ENCODE measurements at regions not wholly inside any gene's neighbourhood (a gene's known extent, or its start where the extent isn't known, plus 50 kb on each side); places are given as distances from the start of the nearest gene placed in this dataset.

GRCh38 chr15:31442226-31442625 is 115.6 kb downstream of the KLF13 start:
- Histone ChIP-seq H3K36me3 (ENCODE audit: control insufficient read depth in 4 of 4, insufficient read depth in 4 of 4, low read length in 4 of 4) (no peaks in the 10 kb centered on the region), H3K4me1 (ENCODE audit: control insufficient read depth in 5 of 5, insufficient read depth in 5 of 5, low read length in 5 of 5) (peaks cover 0 to 4% (median 0%) of the 10 kb centered on the region in 5 donors), H3K27me3 (ENCODE audit: control insufficient read depth in 3 of 3, insufficient read depth in 3 of 3, low read length in 2 of 3) (no peaks in the 10 kb centered on the region), H3K9me3 (ENCODE audit: control insufficient read depth in 4 of 4, insufficient read depth in 3 of 4, low read length in 3 of 4) (no peaks in the 10 kb centered on the region), H3K27ac (ENCODE audit: low read depth in 1 of 2, low read length in 1 of 2) (no peak overlapping the region), H3K4me3 (no peak overlapping the region), H3K9ac (ENCODE audit: insufficient read depth in 1 of 2, low read length in 2 of 2) (no peak overlapping the region)
- WGBS, 2 donors, result 89% methylated on average over 9 of the region's 9 CpGs
- no peak for TF ChIP-seq CTCF (IDR thresholded peaks at IDR 0.05; ENCODE audit: control extremely low read depth, extremely low read depth)
- ATAC-seq (ENCODE audit: insufficient read depth, low FRiP score) (no peak), DNase-seq (no peak)

GRCh38 chr15:31442699-31443111 is 116.1 kb downstream of the KLF13 start:
- no peak overlapping the region for H3K9ac ChIP-seq (ENCODE audit: insufficient read depth in 1 of 2, low read length in 2 of 2)
- WGBS, 2 donors, result 73 to 81% methylated on average over 4 of the region's 4 CpGs
- no peaks in the 10 kb centered on the region for H3K36me3 ChIP-seq (ENCODE audit: control insufficient read depth in 4 of 4, insufficient read depth in 4 of 4, low read length in 4 of 4)
- H3K9me3 ChIP-seq (ENCODE audit: control insufficient read depth in 4 of 4, insufficient read depth in 3 of 4, low read length in 3 of 4), result no peaks in the 10 kb centered on the region
- H3K27ac ChIP-seq (ENCODE audit: low read depth in 1 of 2, low read length in 1 of 2), result no peak overlapping the region
- DNase-seq (no peak), ATAC-seq (ENCODE audit: insufficient read depth, low FRiP score) (no peak)
- TF ChIP-seq CTCF (IDR thresholded peaks at IDR 0.05; ENCODE audit: control extremely low read depth, extremely low read depth), result no peak
- no peak overlapping the region for H3K4me3 ChIP-seq
- H3K27me3 ChIP-seq (ENCODE audit: control insufficient read depth in 3 of 3, insufficient read depth in 3 of 3, low read length in 2 of 3), result no peaks in the 10 kb centered on the region
- H3K4me1 ChIP-seq (ENCODE audit: control insufficient read depth in 5 of 5, insufficient read depth in 5 of 5, low read length in 5 of 5), result peaks cover 0 to 4% (median 0%) of the 10 kb centered on the region in 5 donors

- 95% methylated on average over 3 of the region's 3 CpGs for WGBS, 2 donors
- Histone ChIP-seq H3K4me3 (no peak overlapping the region), H3K9ac (ENCODE audit: insufficient read depth in 1 of 2, low read length in 2 of 2) (no peak overlapping the region), H3K27me3 (ENCODE audit: control insufficient read depth in 3 of 3, insufficient read depth in 3 of 3, low read length in 2 of 3) (no peaks in the 10 kb centered on the region), H3K9me3 (ENCODE audit: control insufficient read depth in 4 of 4, insufficient read depth in 3 of 4, low read length in 3 of 4) (no peaks in the 10 kb centered on the region), H3K4me1 (ENCODE audit: control insufficient read depth in 5 of 5, insufficient read depth in 5 of 5, low read length in 5 of 5) (peaks cover 0 to 6% (median 0%) of the 10 kb centered on the region in 5 donors), H3K27ac (ENCODE audit: low read depth in 1 of 2, low read length in 1 of 2) (no peak overlapping the region), H3K36me3 (ENCODE audit: control insufficient read depth in 4 of 4, insufficient read depth in 4 of 4, low read length in 4 of 4) (no peaks in the 10 kb centered on the region)
- ATAC-seq (ENCODE audit: insufficient read depth, low FRiP score) (no peak), DNase-seq (no peak)
- TF ChIP-seq CTCF (IDR thresholded peaks at IDR 0.05; ENCODE audit: control extremely low read depth, extremely low read depth), result no peak
Measured at GRCh38 chr15:31444844-31445243, 118.2 kb downstream of the KLF13 start.

- no peaks in the 10 kb centered on the region for H3K27me3 ChIP-seq (ENCODE audit: control insufficient read depth in 3 of 3, insufficient read depth in 3 of 3, low read length in 2 of 3)
- H3K9ac ChIP-seq (ENCODE audit: insufficient read depth in 1 of 2, low read length in 2 of 2), result no peak overlapping the region
- H3K27ac ChIP-seq (ENCODE audit: low read depth in 1 of 2, low read length in 1 of 2), result no peak overlapping the region
- no peak for ATAC-seq (ENCODE audit: insufficient read depth, low FRiP score)
- H3K4me3 ChIP-seq, result no peak overlapping the region
- DNase-seq, result no peak
- peaks cover 0 to 3% (median 0%) of the 10 kb centered on the region in 5 donors for H3K4me1 ChIP-seq (ENCODE audit: control insufficient read depth in 5 of 5, insufficient read depth in 5 of 5, low read length in 5 of 5)
- 96 to 97% methylated on average over 7 of the region's 7 CpGs for WGBS, 2 donors
- no peaks in the 10 kb centered on the region for H3K36me3 ChIP-seq (ENCODE audit: control insufficient read depth in 4 of 4, insufficient read depth in 4 of 4, low read length in 4 of 4)
- no peak for TF ChIP-seq CTCF (IDR thresholded peaks at IDR 0.05; ENCODE audit: control extremely low read depth, extremely low read depth)
- H3K9me3 ChIP-seq (ENCODE audit: control insufficient read depth in 4 of 4, insufficient read depth in 3 of 4, low read length in 3 of 4), result peaks cover 0 to 6% (median 0%) of the 10 kb centered on the region in 4 donors
Measured at GRCh38 chr15:31446546-31446945, 119.9 kb downstream of the KLF13 start.

Measured in lung (tissue), 11 donors.